K562 (cell line): ENCODE measurements at regions not wholly inside any gene's neighbourhood (a gene's known extent, or its start where the extent isn't known, plus 50 kb on each side); places are given as distances from the start of the nearest gene placed in this dataset.

Experiments
- ATAC-seq: fragments of 200-7000 bp; cut with Tn5 transposase; 3 replicates; pipeline ENCODE4 v1.9.1; 2020; ENCODE audit warnings: moderate library complexity
- BruUV-seq: library from RNA; stranded (reverse); fragments of 400-500 nt; replicated peaks from 2 replicates; lab custom pipeline; 2021; lab: Mats Ljungman, UMichigan
- CTCF ChIA-PET: fragments of 300-600 bp; formaldehyde crosslinking; extraction: SDS; loops from one replicate; lab custom pipeline; 2021; ENCODE audit warnings: low intra/inter-chr PET ratio; lab: Yijun Ruan, JAX
- POLR2A ChIA-PET: fragments of 300-600, 350-650 bp; sonication (Branson Sonifier 250); formaldehyde crosslinking; extraction: SDS; loops from one replicate; lab custom pipeline; 2021; ENCODE audit warnings: antibody characterized with exemption, inconsistent platforms; lab: Yijun Ruan, JAX
- DNase-seq, 4 experiments: peaks; one replicate each; pipeline versions ENCODE4 v3.0.0 to v3.0.0-alpha.2; 2011 to 2018; ENCODE audit warnings: low spot score in 3 of 4, mixed read lengths in 3 of 4; ENCODE audit errors: extremely low read depth in 1 of 4
- FAIRE-seq: peaks from 2 replicates; lab custom pipeline; 2011; peaks lifted over from hg19 to GRCh38; lab: Jason Lieb, UNC
- H2AFZ ChIP-seq: 2 replicates; pipeline ENCODE4 v1.6.0; 2011; ENCODE audit warnings: low read depth, low read length, control low read depth, inconsistent platforms
- H3K27ac ChIP-seq: fragments of 200-600 bp; 3 replicates; pipeline ENCODE4 v1.8.0; 2011; ENCODE audit warnings: low read depth, mild to moderate bottlenecking, control low read depth, inconsistent platforms, low read length, moderate library complexity, mixed read lengths; ENCODE audit errors: extremely low read depth
- H3K27me3 ChIP-seq, 2 experiments: fragments of 300-600 bp in 1 of 2; 2 replicates in 1 of 2; 3 replicates in 1 of 2; pipeline versions ENCODE4 v1.6.0 to v1.8.0; 2011; ENCODE audit warnings: inconsistent platforms in 2 of 2, low read length in 2 of 2, mild to moderate bottlenecking in 1 of 2, mixed read lengths in 1 of 2, moderate library complexity in 1 of 2; ENCODE audit not compliant: control insufficient read depth in 2 of 2, insufficient read depth in 2 of 2
- H3K36me3 ChIP-seq: fragments of 300-600 bp; 3 replicates; pipeline ENCODE4 v1.8.0; 2011; ENCODE audit warnings: mild to moderate bottlenecking, low read length, inconsistent platforms; ENCODE audit not compliant: control insufficient read depth, insufficient read depth
- H3K4me1 ChIP-seq, 2 experiments: fragments of 200-600 bp in 1 of 2; replicated peaks in 1 of 2; 2 replicates in 1 of 2; 3 replicates in 1 of 2; pipeline versions ENCODE4 v1.5.1 to v1.8.0; 2011; ENCODE audit warnings: inconsistent platforms in 2 of 2, low read length in 2 of 2, mild to moderate bottlenecking in 1 of 2, mixed read lengths in 1 of 2, moderate library complexity in 1 of 2; ENCODE audit not compliant: control insufficient read depth in 2 of 2, insufficient read depth in 2 of 2
- H3K4me2 ChIP-seq: 2 replicates; pipeline ENCODE4 v1.6.1; 2011; ENCODE audit warnings: low read length, control low read depth, inconsistent platforms, mixed read lengths; ENCODE audit not compliant: insufficient read depth
- H3K4me3 ChIP-seq: fragments of 200-600 bp; sonication (generic), shearing (Covaris generic); 2 replicates; pipeline ENCODE4 v1.5.1; 2016; ENCODE audit warnings: control low read depth, inconsistent platforms
- H3K79me2 ChIP-seq: fragments of 200-600 bp; 3 replicates; pipeline ENCODE4 v1.8.0; 2011; ENCODE audit warnings: low read length, inconsistent platforms; ENCODE audit not compliant: control insufficient read depth, insufficient read depth
- H3K9ac ChIP-seq, 2 experiments: 2 replicates each; pipeline versions ENCODE4 v1.6.0 to v1.6.1; 2011; ENCODE audit warnings: low read depth in 2 of 2, low read length in 2 of 2, control low read depth in 1 of 2, inconsistent platforms in 1 of 2, mild to moderate bottlenecking in 1 of 2, mixed read lengths in 1 of 2; ENCODE audit not compliant: insufficient read depth in 1 of 2
- H3K9me1 ChIP-seq: one replicate; pipeline ENCODE4 v1.6.0; 2011; ENCODE audit warnings: inconsistent platforms, mild to moderate bottlenecking, low read length, moderate library complexity; ENCODE audit not compliant: control insufficient read depth, insufficient read depth
- H3K9me3 ChIP-seq: replicated peaks from 2 replicates; pipeline ENCODE4 v1.5.1; 2011; ENCODE audit warnings: low read depth, low read length, inconsistent platforms; ENCODE audit not compliant: control insufficient read depth, insufficient read depth
- H4K20me1 ChIP-seq: replicated peaks from 2 replicates; pipeline ENCODE4 v1.6.1; 2011; ENCODE audit warnings: low read length, inconsistent platforms, mixed read lengths; ENCODE audit not compliant: control insufficient read depth, insufficient read depth
- FOSL1 ChIP-seq: fragments of 200-800 bp; sonication (Bioruptor generic); conservative IDR thresholded peaks from 2 replicates; pipeline ENCODE4 v1.6.1; 2016; ENCODE audit warnings: missing genetic modification characterization, missing compliant biosample characterization
- FOXA1 ChIP-seq: fragments of 450-650 bp; IDR thresholded peaks from 2 replicates; pipeline ENCODE4 v1.6.1; 2016; ENCODE audit warnings: mild to moderate bottlenecking, borderline replicate concordance
- GATA2 ChIP-seq: sonication (generic); formaldehyde crosslinking; IDR thresholded peaks from 2 replicates; pipeline ENCODE4 v1.4.0; 2020; ENCODE audit warnings: mild to moderate bottlenecking, missing genetic modification reagents
- KLF16 ChIP-seq: IDR thresholded peaks from 2 replicates; pipeline ENCODE4 v1.6.1; 2016; ENCODE audit warnings: antibody characterized with exemption
- NFATC3 ChIP-seq: fragments of 450-650 bp; IDR thresholded peaks from 2 replicates; pipeline ENCODE4 v1.6.1; 2017; ENCODE audit warnings: mild to moderate bottlenecking
- NONO ChIP-seq, 2 experiments: fragments of 200-400 bp in 1 of 2; fragments of 450-650 bp in 1 of 2; formaldehyde crosslinking in 1 of 2; IDR thresholded peaks; 2 replicates each; pipeline ENCODE4 v1.6.1; 2017; ENCODE audit warnings: low read depth in 2 of 2, mild to moderate bottlenecking in 2 of 2, moderate library complexity in 2 of 2, low read length in 1 of 2
- RFX5 ChIP-seq: IDR thresholded peaks from 2 replicates; pipeline ENCODE4 v1.6.1; 2011; ENCODE audit warnings: low read depth, mild to moderate bottlenecking, improper control_type of control experiment, low read length
- SMAD3 ChIP-seq: fragments of 450-650 bp; formaldehyde crosslinking; conservative IDR thresholded peaks from 2 replicates; pipeline ENCODE4 v1.4.0; 2020; ENCODE audit warnings: mild to moderate bottlenecking
- SP1 ChIP-seq: sonication (generic); formaldehyde crosslinking; IDR thresholded peaks from 2 replicates; pipeline ENCODE4 v1.8.1; 2022; ENCODE audit warnings: mild to moderate bottlenecking, missing genetic modification reagents
- XRCC4 ChIP-seq: IDR thresholded peaks from one replicate; pipeline ENCODE4 v1.6.1; 2011; ENCODE audit not compliant: insufficient read depth, insufficient read length; ENCODE audit errors: extremely low read depth
- ZNF124 ChIP-seq: sonication (generic); formaldehyde crosslinking; IDR thresholded peaks from 2 replicates; pipeline ENCODE4 v1.8.1; 2022; ENCODE audit warnings: missing genetic modification reagents
- ZNF324 ChIP-seq: fragments of 250-450 bp; sonication (Bioruptor Pico); IDR thresholded peaks from 2 replicates; pipeline ENCODE4 v1.4.0; 2020; ENCODE audit warnings: mild to moderate bottlenecking
- ZNF431 ChIP-seq: sonication (generic); formaldehyde crosslinking; IDR thresholded peaks from 2 replicates; pipeline ENCODE4 v1.8.0; 2022; ENCODE audit warnings: mild to moderate bottlenecking, missing genetic modification reagents
- ZNF764 ChIP-seq: fragments of 250-450 bp; sonication (Bioruptor Pico); IDR thresholded peaks from 2 replicates; pipeline ENCODE4 v1.4.0; 2020; ENCODE audit warnings: low read depth, mild to moderate bottlenecking, moderate library complexity
- WGBS: fragments of 100-300 bp; shearing (Covaris generic); methylation state at CpG from one replicate; pipeline ENCODE4 v1.1.6; 2016; ENCODE audit warnings: low coverage, mixed read lengths; ENCODE audit not compliant: insufficient coverage; ENCODE audit errors: missing lambda C conversion rate; 5-methylcytosine and 5-hydroxymethylcytosine counted together
- in situ Hi-C: fragments of 300-500 bp; cut with MboI; formaldehyde crosslinking; loops from 4 replicates; pipeline ENCODE4 v1.15.0; 2018; ENCODE audit warnings: inconsistent platforms, mixed read lengths
- intact Hi-C: fragments of 100-400 bp; cut with micrococcal nuclease; formaldehyde crosslinking; loops from 2 replicates; pipeline ENCODE4 v1.14.2; 2022
- TF ChIP-seq, protein P1 (sequence below): fragments of 250-450 bp; sonication (Bioruptor Pico); IDR thresholded peaks from 2 replicates; pipeline ENCODE4 v1.6.1; 2021; ENCODE audit warnings: mild to moderate bottlenecking
- TF ChIP-seq, protein P2 (sequence below), 3 experiments: fragments of 200-800 bp in 1 of 3; fragments of 250-450 bp in 1 of 3; fragments of 450-650 bp in 1 of 3; sonication (Bioruptor Pico) in 1 of 3; sonication (Bioruptor generic) in 1 of 3; formaldehyde crosslinking in 1 of 3; IDR thresholded peaks; 2 replicates each; pipeline versions ENCODE4 v1.6.1 to v1.8.0; 2016 to 2022; ENCODE audit warnings: mild to moderate bottlenecking in 2 of 3, missing genetic modification characterization in 2 of 3, missing compliant biosample characterization in 1 of 3, moderate library complexity in 1 of 3
- TF ChIP-seq, protein P3 (sequence below): sonication (generic); formaldehyde crosslinking; IDR thresholded peaks from 2 replicates; pipeline ENCODE4 v1.9.0; 2022; ENCODE audit warnings: mild to moderate bottlenecking, missing genetic modification reagents

DNA sequence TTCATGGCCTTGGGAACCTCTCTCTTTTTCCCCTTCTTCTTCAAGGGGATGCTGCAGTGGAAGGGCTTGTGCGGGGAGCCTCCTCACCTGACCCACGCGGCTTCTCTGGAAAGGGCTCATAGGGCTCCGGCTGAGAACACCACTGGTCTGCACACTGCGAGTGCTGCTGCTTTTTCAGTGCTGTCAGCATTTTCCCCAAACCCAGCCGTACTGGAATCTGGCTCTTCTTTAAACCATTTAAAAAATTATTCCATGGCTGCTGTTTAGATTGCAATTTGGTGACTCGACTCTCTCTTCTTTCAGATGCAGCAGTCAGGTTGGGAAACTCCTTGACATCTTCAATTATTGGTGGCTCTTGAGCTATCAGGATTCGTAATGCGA, 272.6 kb upstream of the DSEL start (continued):
- TF ChIP-seq XRCC4 (no peak), RFX5 (no peak)

DNA sequence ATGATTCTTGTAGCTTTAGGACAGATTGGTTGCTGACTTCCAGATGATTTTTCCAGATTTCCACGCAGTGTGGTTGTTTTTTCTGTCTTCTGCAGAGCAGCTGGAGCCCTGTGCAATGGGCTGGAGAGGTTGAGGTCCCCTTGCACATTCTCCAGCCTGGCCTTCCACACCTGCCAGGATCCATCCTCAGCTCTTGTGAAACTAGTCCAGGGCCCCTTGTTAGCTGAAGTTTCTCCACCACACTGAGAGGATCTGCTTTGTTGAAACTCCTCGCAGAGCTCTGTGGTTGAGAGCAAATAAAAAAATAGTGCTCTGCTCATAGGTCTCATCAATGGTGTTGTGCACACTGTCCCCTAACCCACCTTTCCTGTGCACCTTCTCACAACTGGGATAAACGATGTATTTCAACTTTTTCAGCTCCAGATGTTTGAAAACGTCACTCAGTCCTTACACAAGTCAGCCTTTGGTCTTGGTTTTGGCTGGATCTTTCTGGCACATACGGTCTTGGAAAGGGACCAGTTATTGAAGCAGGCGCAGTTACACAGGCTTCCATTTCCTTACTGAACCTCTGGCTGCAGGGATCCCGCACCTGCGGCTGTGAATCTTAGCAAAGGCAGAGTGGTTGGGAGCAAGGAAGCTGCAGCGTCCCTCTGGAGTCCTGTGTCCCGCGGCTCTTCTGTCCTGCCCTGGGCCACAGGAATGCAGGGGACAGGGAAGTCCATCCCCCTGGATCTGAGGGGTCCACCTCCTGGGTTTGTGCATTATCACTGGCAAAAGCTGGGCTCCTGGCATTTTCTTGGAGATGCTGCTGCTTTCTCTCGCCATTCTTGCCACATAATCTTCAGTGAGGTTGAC, 272.0 kb upstream of the DSEL start:
- POLR2A ChIA-PET: no interaction called here
- Histone ChIP-seq H3K4me2 (no peak overlapping the region), H3K9me3 (no peaks in the 10 kb centered on the region), H3K9ac (no peak overlapping the region), H3K79me2 (no peaks in the 10 kb centered on the region), H3K4me3 (no peak overlapping the region), H3K36me3 (no peaks in the 10 kb centered on the region), H3K9me1 (no peaks in the 10 kb centered on the region), H4K20me1 (no peaks in the 10 kb centered on the region)
- CTCF ChIA-PET: no interaction called here
- intact Hi-C loops (no loop called here), in situ Hi-C loops (no loop called here)
- DNase-seq (no peak), ATAC-seq (no peak)
- no peak for TF ChIP-seq FOXA1
- no peak for TF ChIP-seq ZNF764 (CRISPR knock-in tag)
- no peak for TF ChIP-seq FOSL1 (tag)
- TF ChIP-seq ZNF124 (CRISPR knock-in tag): no peak
- TF ChIP-seq NONO (IDR thresholded peaks at IDR 0.05; ENCODE audit: low read depth in 2 of 2, low read length in 1 of 2): no peak
- TF ChIP-seq, protein P1, sequence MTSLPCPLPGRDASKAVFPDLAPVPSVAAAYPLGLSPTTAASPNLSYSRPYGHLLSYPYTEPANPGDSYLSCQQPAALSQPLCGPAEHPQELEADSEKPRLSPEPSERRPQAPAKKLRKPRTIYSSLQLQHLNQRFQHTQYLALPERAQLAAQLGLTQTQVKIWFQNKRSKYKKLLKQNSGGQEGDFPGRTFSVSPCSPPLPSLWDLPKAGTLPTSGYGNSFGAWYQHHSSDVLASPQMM (CRISPR knock-in tag): no peak
- TF ChIP-seq, protein P2, sequence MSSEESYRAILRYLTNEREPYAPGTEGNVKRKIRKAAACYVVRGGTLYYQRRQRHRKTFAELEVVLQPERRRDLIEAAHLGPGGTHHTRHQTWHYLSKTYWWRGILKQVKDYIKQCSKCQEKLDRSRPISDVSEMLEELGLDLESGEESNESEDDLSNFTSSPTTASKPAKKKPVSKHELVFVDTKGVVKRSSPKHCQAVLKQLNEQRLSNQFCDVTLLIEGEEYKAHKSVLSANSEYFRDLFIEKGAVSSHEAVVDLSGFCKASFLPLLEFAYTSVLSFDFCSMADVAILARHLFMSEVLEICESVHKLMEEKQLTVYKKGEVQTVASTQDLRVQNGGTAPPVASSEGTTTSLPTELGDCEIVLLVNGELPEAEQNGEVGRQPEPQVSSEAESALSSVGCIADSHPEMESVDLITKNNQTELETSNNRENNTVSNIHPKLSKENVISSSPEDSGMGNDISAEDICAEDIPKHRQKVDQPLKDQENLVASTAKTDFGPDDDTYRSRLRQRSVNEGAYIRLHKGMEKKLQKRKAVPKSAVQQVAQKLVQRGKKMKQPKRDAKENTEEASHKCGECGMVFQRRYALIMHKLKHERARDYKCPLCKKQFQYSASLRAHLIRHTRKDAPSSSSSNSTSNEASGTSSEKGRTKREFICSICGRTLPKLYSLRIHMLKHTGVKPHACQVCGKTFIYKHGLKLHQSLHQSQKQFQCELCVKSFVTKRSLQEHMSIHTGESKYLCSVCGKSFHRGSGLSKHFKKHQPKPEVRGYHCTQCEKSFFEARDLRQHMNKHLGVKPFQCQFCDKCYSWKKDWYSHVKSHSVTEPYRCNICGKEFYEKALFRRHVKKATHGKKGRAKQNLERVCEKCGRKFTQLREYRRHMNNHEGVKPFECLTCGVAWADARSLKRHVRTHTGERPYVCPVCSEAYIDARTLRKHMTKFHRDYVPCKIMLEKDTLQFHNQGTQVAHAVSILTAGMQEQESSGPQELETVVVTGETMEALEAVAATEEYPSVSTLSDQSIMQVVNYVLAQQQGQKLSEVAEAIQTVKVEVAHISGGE (CRISPR knock-in tag; IDR thresholded peaks at IDR 0.05): no peak
- TF ChIP-seq SP1 (CRISPR knock-in tag): no peak
- TF ChIP-seq, protein P3, sequence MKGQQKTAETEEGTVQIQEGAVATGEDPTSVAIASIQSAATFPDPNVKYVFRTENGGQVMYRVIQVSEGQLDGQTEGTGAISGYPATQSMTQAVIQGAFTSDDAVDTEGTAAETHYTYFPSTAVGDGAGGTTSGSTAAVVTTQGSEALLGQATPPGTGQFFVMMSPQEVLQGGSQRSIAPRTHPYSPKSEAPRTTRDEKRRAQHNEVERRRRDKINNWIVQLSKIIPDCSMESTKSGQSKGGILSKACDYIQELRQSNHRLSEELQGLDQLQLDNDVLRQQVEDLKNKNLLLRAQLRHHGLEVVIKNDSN: no peak
- TF ChIP-seq KLF16: no peak
- TF ChIP-seq GATA2 (CRISPR knock-in tag): no peak
- TF ChIP-seq NFATC3: no peak
- TF ChIP-seq ZNF431: no peak
- no peak for TF ChIP-seq SMAD3 (CRISPR knock-in tag)
- no peak for TF ChIP-seq ZNF324 (CRISPR knock-in tag)
- TF ChIP-seq, all 486 proteins: peak for 0
- Histone ChIP-seq H3K27me3 (no peaks in the 10 kb centered on the region), H3K4me1 (no peaks in the 10 kb centered on the region), H2AFZ (no peak overlapping the region), H3K27ac (no peak overlapping the region)
- 1% methylated on average over 7 of the region's 12 CpGs for WGBS
- no peak for FAIRE-seq
- BruUV-seq: no TSS peak
